ENCODE measurements at regions not wholly inside any gene's neighbourhood (a gene's known extent, or its start where the extent isn't known, plus 50 kb on each side); places are given as distances from the start of the nearest gene placed in this dataset.

DNA sequence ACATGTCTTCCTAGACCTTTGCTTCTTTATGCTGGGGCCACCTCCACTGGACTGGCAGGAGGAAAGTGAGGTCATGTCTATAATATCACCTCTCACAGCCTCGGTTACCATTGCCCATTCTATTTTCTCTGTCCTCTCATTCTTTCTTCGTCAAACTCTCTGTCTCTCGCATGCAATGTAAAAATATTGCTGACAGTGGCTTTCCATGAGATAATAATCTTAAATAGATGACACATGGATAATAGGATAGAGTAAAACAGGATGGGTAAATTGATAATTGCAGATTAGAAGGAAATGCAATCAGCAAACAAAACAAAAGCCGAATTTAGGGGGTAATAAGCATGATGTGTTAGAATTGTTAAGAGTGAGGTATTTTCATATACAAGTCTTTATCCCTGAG, 215.7 kb upstream of the PARD3B start:
- no peak for ATAC-seq
- intact Hi-C loops (cut with DNase I): loop anchor here (5.0 to 10.0 kb wide), 11 partner anchors 185 to 1618 kb away; no protein-coding TSS in a partner anchor
- peaks cover 0 to 10% (median 0%) of the 10 kb centered on the region in 9 donors for H3K4me1 ChIP-seq
- H3K9me3 ChIP-seq: no peaks in the 10 kb centered on the region
- peaks cover 0 to 2% (median 0%) of the 10 kb centered on the region in 7 donors for H3K27me3 ChIP-seq
- no peak for DNase-seq
- 88 to 94% methylated on average over 4 of the region's 4 CpGs for WGBS, 2 donors
- H3K27ac ChIP-seq: no peak overlapping the region
- TF ChIP-seq, protein P1, sequence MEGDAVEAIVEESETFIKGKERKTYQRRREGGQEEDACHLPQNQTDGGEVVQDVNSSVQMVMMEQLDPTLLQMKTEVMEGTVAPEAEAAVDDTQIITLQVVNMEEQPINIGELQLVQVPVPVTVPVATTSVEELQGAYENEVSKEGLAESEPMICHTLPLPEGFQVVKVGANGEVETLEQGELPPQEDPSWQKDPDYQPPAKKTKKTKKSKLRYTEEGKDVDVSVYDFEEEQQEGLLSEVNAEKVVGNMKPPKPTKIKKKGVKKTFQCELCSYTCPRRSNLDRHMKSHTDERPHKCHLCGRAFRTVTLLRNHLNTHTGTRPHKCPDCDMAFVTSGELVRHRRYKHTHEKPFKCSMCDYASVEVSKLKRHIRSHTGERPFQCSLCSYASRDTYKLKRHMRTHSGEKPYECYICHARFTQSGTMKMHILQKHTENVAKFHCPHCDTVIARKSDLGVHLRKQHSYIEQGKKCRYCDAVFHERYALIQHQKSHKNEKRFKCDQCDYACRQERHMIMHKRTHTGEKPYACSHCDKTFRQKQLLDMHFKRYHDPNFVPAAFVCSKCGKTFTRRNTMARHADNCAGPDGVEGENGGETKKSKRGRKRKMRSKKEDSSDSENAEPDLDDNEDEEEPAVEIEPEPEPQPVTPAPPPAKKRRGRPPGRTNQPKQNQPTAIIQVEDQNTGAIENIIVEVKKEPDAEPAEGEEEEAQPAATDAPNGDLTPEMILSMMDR (IDR thresholded peaks at IDR 0.05): no peak
- H3K4me3 ChIP-seq: no peak overlapping the region
- H3K36me3 ChIP-seq: no peaks in the 10 kb centered on the region

DNA sequence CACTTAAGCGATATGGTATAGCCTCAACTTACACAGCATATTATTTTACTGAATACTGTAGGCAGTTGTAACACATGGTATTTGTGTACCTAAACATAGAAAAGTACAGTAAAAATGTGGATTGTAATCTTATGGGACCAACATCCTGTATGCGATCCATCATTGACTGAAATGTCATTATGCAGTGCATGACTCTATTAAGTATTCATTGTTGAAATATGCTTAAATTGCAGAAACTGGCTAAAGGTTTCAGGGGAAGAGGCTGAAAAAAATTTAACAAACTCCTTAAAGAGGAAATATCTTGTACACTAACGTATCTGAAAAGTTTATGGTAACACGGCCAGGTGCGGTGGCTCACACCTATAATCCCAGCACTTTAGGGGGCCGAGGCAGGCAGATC, 214.1 kb upstream of the PARD3B start:
- DNase-seq: no peak
- Histone ChIP-seq H3K9me3 (no peaks in the 10 kb centered on the region), H3K36me3 (no peaks in the 10 kb centered on the region), H3K4me1 (no peaks in the 10 kb centered on the region), H3K27ac (no peak overlapping the region), H3K27me3 (peaks cover 0 to 4% (median 0%) of the 10 kb centered on the region in 7 donors), H3K4me3 (no peak overlapping the region)
- ATAC-seq: no peak
- intact Hi-C loops (cut with DNase I): no loop called here
- TF ChIP-seq, protein P1 (IDR thresholded peaks at IDR 0.05): no peak
- WGBS, 2 donors: 95 to 97% methylated on average over 6 of the region's 6 CpGs

DNA sequence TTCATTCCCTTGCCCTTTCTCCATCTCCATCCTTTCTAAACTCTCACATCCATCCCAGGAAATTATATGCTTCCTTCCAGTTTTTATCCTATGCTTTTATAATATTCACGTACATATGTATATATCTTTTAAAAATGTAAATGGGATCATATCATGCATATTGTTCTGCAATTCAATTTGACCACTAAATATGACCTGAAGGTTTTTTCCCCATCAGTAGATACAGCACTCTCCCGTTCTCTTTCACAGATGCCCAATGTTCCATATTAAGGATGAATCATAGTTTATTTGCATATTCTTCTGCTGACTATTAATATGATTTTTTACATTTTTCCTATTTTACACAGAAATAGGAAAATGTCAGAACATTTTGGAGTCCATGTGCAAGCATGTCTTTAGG, 213.3 kb upstream of the PARD3B start:
- Histone ChIP-seq H3K4me1 (no peaks in the 10 kb centered on the region), H3K9me3 (no peaks in the 10 kb centered on the region)
- ATAC-seq: no peak

DNA sequence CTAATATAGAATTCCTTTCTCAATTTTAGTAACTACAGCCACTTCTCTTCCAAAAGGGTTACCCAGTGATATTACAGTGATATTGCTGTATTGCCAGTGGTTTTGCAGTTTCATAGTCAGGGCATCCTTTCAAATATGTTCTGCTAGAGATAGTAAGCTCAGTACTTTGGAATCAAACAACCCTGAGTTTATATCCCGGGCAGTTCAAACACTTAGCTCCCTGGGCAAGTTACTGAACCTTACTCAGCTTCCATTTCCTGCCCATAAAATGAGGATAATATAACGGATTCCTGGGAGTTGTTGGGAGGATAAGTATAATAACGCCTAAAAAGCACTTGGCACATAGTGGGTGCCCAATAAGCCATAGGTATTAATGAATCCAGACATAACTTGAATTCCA, 212.6 kb upstream of the PARD3B start:
- intact Hi-C loops (cut with DNase I): no loop called here
- Histone ChIP-seq H3K27me3 (peaks cover 0 to 4% (median 2%) of the 10 kb centered on the region in 7 donors), H3K27ac (no peak overlapping the region), H3K36me3 (no peaks in the 10 kb centered on the region), H3K9me3 (no peaks in the 10 kb centered on the region), H3K4me1 (no peaks in the 10 kb centered on the region), H3K4me3 (no peak overlapping the region)
- TF ChIP-seq, protein P1 (IDR thresholded peaks at IDR 0.05): no peak
- no peak for ATAC-seq
- DNase-seq: no peak
- WGBS, 2 donors: 84 to 85% methylated on average over 3 of the region's 3 CpGs

More for the DNA sequence above, 213.3 kb upstream of the PARD3B start:
- no peak overlapping the region for H3K27ac ChIP-seq
- H3K27me3 ChIP-seq: peaks cover 0 to 4% (median 0%) of the 10 kb centered on the region in 7 donors
- H3K36me3 ChIP-seq: no peaks in the 10 kb centered on the region
- H3K4me3 ChIP-seq: no peak overlapping the region
- TF ChIP-seq, protein P1 (IDR thresholded peaks at IDR 0.05): no peak
- DNase-seq: no peak
- intact Hi-C loops (cut with DNase I): no loop called here
- 91 to 98% methylated on average over 2 of the region's 2 CpGs for WGBS, 2 donors

Measured in heart right ventricle (tissue), 16 donors.